GM12864 (cell line): ENCODE measurements at regions not wholly inside any gene's neighbourhood (a gene's known extent, or its start where the extent isn't known, plus 50 kb on each side); places are given as distances from the start of the nearest gene placed in this dataset.

Experiments used
- DNase-seq: peaks from one replicate; pipeline ENCODE4 v3.0.0-alpha.2; 2011; ENCODE audit warnings: low read depth
- H3K4me3 ChIP-seq: 2 replicates; pipeline ENCODE4 v1.5.1; 2011; ENCODE audit warnings: mild to moderate bottlenecking, low read depth, low read length, control low read depth
- TF ChIP-seq, protein P1 (sequence below): IDR thresholded peaks from 2 replicates; pipeline ENCODE4 v1.5.1; 2011; ENCODE audit warnings: low read depth, mild to moderate bottlenecking, moderate library complexity, low read length, control low read depth, inconsistent platforms; ENCODE audit errors: missing control alignments

DNA sequence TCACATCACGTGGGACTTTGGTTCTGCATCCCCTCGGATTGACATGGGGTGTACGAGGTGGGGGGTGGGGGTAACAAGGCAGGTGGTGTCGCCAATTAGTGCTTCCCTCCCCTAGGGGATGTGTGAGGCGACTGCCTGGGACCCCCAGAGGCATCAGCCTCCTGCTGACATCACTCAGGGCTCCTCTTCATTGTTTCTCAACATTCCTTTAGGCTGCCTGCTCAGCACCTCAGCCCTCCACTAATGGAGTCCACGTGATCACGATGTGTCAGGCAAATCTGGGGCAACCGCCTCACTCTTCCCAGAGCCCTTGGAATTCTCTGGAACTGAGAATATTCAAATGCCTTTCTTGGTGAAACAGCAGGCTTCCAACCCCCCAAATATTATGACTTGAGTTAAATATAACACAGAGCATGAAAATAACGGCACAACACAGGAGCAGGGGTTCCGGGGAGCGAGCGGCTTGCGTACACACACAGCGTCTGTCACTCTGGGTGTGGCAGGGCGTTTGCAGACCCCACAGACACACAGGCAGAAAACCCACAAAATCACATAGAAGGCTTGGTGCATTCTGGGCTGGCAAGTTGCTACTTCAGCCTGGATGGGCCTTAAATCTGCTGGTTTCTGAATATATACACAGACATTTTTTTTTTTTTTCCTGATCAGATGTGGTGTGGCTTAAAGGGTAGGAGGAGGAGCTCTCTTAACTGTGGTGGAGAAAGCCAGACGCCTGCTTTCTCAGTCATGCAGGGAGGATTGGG is 170.1 kb upstream of the CADM1 start:
- H3K4me3 ChIP-seq, result no peak overlapping the region

DNA sequence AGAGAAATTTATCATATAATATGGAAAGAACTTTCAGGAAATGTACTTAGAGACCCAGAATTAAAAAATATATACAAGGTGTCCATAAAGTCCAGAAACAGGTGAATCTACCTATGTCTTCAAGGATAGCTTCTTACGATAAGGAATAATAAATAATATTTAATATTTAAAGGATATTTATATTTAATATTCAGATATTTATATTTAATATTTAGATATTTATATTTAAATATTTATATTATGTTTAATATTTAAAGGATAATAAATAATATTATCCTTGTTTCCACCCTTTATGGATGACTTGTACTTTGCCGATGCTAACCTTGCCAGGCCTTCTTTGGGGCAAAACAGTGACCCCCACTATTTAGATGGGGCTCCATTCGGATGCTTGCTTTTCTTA is 169.5 kb upstream of the CADM1 start:
- no peak for DNase-seq
- H3K4me3 ChIP-seq, result no peak overlapping the region
- TF ChIP-seq, protein P1, sequence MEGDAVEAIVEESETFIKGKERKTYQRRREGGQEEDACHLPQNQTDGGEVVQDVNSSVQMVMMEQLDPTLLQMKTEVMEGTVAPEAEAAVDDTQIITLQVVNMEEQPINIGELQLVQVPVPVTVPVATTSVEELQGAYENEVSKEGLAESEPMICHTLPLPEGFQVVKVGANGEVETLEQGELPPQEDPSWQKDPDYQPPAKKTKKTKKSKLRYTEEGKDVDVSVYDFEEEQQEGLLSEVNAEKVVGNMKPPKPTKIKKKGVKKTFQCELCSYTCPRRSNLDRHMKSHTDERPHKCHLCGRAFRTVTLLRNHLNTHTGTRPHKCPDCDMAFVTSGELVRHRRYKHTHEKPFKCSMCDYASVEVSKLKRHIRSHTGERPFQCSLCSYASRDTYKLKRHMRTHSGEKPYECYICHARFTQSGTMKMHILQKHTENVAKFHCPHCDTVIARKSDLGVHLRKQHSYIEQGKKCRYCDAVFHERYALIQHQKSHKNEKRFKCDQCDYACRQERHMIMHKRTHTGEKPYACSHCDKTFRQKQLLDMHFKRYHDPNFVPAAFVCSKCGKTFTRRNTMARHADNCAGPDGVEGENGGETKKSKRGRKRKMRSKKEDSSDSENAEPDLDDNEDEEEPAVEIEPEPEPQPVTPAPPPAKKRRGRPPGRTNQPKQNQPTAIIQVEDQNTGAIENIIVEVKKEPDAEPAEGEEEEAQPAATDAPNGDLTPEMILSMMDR, result no peak

More for the DNA sequence above, 170.1 kb upstream of the CADM1 start:
- TF ChIP-seq, protein P1, result no peak
- no peak for DNase-seq

DNA sequence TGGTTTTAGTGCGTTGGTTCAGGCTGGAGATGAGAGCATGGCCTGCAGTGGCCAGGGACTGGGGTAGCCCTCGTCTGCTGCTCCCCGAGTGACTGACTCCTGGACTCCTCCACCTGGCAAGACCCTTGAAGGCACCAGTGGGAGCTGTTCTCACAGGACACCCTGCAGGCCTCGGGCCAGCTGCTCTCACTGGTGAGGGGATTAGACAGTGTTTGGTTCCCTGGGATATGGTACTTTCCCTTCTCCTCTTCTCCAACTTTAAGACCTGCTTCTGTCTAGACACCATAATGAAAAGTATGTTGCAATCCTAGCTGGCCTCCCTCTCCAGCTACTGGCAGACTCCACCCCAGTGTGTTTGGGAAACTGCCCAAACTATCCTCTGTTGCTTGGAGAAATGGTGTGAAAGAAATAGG is 168.8 kb upstream of the CADM1 start:
- DNase-seq, result no peak

DNA sequence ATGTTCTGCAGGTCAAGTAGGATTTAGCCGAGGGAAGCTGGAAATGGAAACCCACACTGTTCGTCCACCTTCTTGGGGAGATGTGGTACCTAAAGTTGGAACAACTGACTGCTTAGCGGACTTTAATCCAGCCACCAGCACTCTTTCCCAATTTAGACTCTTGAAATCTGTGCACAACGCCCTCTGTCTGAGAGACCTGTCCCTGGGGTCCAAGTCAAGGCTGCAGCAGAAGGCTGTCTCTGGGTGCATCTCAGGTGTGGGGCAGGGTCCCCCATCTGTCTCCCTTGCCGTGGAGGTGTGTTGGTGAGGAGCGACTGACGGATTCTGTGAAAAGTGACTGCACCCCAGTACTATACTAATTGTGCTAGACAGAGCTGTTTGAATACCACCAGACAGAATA is 168.2 kb upstream of the CADM1 start:
- H3K4me3 ChIP-seq, result no peak overlapping the region
- no peak for DNase-seq
- TF ChIP-seq, protein P1, result no peak

More for the DNA sequence above, 168.8 kb upstream of the CADM1 start:
- no peak overlapping the region for H3K4me3 ChIP-seq
- TF ChIP-seq, protein P1, result no peak

DNA sequence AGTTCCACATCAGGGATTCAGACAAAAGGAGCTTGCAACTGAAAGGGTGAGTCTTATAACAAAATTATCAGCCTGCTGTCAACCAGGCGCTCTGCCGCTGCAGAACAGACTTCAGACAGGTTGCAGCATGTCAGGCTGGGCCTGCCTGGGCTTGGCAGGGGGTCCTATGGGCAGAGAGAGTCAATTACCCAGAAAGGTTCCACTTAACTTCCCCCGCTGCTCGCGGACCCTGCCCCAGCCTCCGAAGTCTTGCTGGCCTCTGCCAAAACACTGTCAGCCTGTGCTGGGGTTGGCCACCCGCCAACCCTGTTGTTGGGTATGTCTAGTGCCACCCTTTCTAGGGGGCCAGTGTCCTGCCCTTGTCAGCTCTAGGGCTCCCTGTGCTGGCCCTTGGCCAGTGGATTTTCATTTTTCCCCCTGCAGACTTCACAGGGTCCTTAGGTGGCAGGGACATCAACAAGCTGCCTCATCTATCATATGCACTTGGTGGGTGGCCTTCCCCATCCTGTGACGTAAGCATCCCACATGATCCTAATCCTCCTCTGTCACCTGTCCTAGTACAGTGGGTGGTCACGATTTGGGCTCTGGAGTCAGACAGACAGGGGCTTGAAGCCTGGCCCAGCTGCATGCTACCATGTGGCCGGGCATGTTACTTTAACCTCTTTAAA is 166.5 kb upstream of the CADM1 start:
- TF ChIP-seq, protein P1, result no peak
- no peak overlapping the region for H3K4me3 ChIP-seq
- DNase-seq, result no peak

DNA sequence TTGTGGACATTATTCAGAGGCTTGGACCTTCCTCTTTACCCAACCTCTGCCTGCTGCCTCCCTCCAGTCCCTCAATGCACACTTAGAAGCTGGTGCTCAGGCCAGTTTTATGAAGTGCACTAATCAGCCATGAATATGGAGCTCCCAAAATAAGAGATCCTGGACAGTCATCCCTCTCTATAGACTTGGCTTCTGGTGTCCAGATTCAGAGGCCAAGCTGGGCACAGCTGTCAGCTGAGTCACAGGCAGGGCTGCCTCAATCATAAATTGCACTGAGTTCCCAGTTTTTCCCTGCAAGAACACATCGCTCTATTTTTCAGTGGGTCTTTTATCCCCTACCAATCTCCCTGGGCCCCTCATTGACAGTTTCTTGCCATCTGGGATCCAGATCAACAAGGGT is 161.7 kb upstream of the CADM1 start:
- no peak for DNase-seq
- no peak overlapping the region for H3K4me3 ChIP-seq
- TF ChIP-seq, protein P1, result no peak
